Prostate gland (tissue), 2 donors: ENCODE measurements at regions not wholly inside any gene's neighbourhood (a gene's known extent, or its start where the extent isn't known, plus 50 kb on each side); places are given as distances from the start of the nearest gene placed in this dataset.
"Not testable (repeated sequence)": the region's sequence is repeated elsewhere in the genome, so short reads cannot be mapped to it uniquely, and the experiment has no call there.

ENCODE experiments used
- DNase-seq: peaks from one replicate; pipeline ENCODE4 v3.0.0-alpha.2; 2019; ENCODE audit warnings: low spot score
- H3K27ac ChIP-seq, 2 donors: fragments of 200-600 bp; sonication (generic); 2 replicates each; pipeline ENCODE4 v1.5.1; 2017 to 2019
- H3K27me3 ChIP-seq: fragments of 200-600 bp; sonication (generic); replicated peaks from 2 replicates; pipeline ENCODE4 v1.5.1; 2019; ENCODE audit not compliant: insufficient read depth
- H3K36me3 ChIP-seq, 2 donors: fragments of 200-600 bp; sonication (generic); 1 replicate in 1 of 2; 2 replicates in 1 of 2; pipeline versions ENCODE4 v1.5.1 to v1.8.1; 2017 to 2019
- H3K4me1 ChIP-seq: fragments of 200-600 bp; sonication (generic); replicated peaks from 2 replicates; pipeline ENCODE4 v1.5.1; 2019
- H3K4me3 ChIP-seq, 2 donors: fragments of 200-600 bp; sonication (generic); 2 replicates each; pipeline ENCODE4 v1.5.1; 2017 to 2019
- H3K9me3 ChIP-seq: fragments of 200-600 bp; sonication (generic); 2 replicates; pipeline ENCODE4 v1.5.1; 2017
- CTCF ChIP-seq, 4 experiments: fragments of 200-600 bp in 2 of 4; fragments of 450-650 bp in 2 of 4; sonication (generic) in 2 of 4; IDR thresholded peaks; 1 replicate in 3 of 4; 2 replicates in 1 of 4; pipeline ENCODE4 v1.5.1; 2016 to 2019; ENCODE audit warnings: antibody characterized with exemption in 4 of 4, mild to moderate bottlenecking in 2 of 4, moderate library complexity in 2 of 4
- POLR2A ChIP-seq: fragments of 450-650 bp; IDR thresholded peaks from one replicate; pipeline ENCODE4 v1.6.1; 2016; ENCODE audit warnings: antibody characterized with exemption, mild to moderate bottlenecking
- POLR2AphosphoS5 ChIP-seq: sonication (generic); formaldehyde crosslinking; IDR thresholded peaks from one replicate; pipeline ENCODE4 v1.6.1; 2017; ENCODE audit warnings: antibody characterized with exemption
- WGBS: methylation state at CpG from one replicate; pipeline ENCODE4 v1.1.5; 2018; 5-methylcytosine and 5-hydroxymethylcytosine counted together
- intact Hi-C: fragments of 100-400 bp; cut with DNase I; formaldehyde crosslinking; loops from one replicate; pipeline ENCODE4 v1.14.2; 2022

- DNase-seq = no peak
- Histone ChIP-seq H3K4me3 (no peak overlapping the region), H3K27me3 (no peaks in the 10 kb centered on the region), H3K36me3 (no peaks in the 10 kb centered on the region), H3K4me1 (no peaks in the 10 kb centered on the region), H3K27ac (no peak overlapping the region), H3K9me3 (no peaks in the 10 kb centered on the region)
- intact Hi-C loops = no loop called here
- TF ChIP-seq POLR2AphosphoS5 = no peak
- no peak for TF ChIP-seq CTCF (IDR thresholded peaks at IDR 0.05)
- WGBS = 88% methylated on average over 4 of the region's 4 CpGs
Observed at GRCh38 chr14:106346534-106347290, 820.3 kb downstream of the TMEM121 start.

GRCh38 chr14:106347291-106347778 is 821.0 kb downstream of the TMEM121 start:
- TF ChIP-seq CTCF (IDR thresholded peaks at IDR 0.05) (no peak), POLR2AphosphoS5 (no peak), POLR2A (no peak)
- no peaks in the 10 kb centered on the region for H3K9me3 ChIP-seq
- no peak for DNase-seq
- H3K36me3 ChIP-seq = no peaks in the 10 kb centered on the region
- intact Hi-C loops = no loop called here
- H3K27ac ChIP-seq = no peak overlapping the region
- no peaks in the 10 kb centered on the region for H3K27me3 ChIP-seq
- no peak overlapping the region for H3K4me3 ChIP-seq
- no peaks in the 10 kb centered on the region for H3K4me1 ChIP-seq
- 54% methylated on average over 4 of the region's 4 CpGs for whole genome bisulfite sequencing

- DNase-seq = no peak
- intact Hi-C loops = no loop called here
- WGBS = 51% methylated on average over 8 of the region's 8 CpGs
Observed at GRCh38 chr14:106347890-106348755, 821.7 kb downstream of the TMEM121 start.

GRCh38 chr14:106348873-106349540 is 822.6 kb downstream of the TMEM121 start:
- H3K9me3 ChIP-seq, H3K4me1 ChIP-seq, H3K27me3 ChIP-seq, DNase-seq, intact Hi-C loops, H3K27ac ChIP-seq, H3K4me3 ChIP-seq, H3K36me3 ChIP-seq: not testable (repeated sequence)
- 48% methylated on average over 16 of the region's 18 CpGs for WGBS

More at GRCh38 chr14:106347890-106348755, 821.7 kb downstream of the TMEM121 start:
- no peaks in the 10 kb centered on the region for H3K4me1 ChIP-seq
- H3K27ac ChIP-seq = no peak overlapping the region
- H3K4me3 ChIP-seq = no peak overlapping the region
- H3K9me3 ChIP-seq = no peaks in the 10 kb centered on the region
- TF ChIP-seq POLR2AphosphoS5 = no peak
- no peak for TF ChIP-seq POLR2A
- no peak for TF ChIP-seq CTCF (IDR thresholded peaks at IDR 0.05)
- no peaks in the 10 kb centered on the region for H3K27me3 ChIP-seq
- H3K36me3 ChIP-seq = no peaks in the 10 kb centered on the region

- intact Hi-C loops, H3K36me3 ChIP-seq, H3K27ac ChIP-seq, H3K4me1 ChIP-seq, DNase-seq, H3K27me3 ChIP-seq, H3K4me3 ChIP-seq, H3K9me3 ChIP-seq: not testable (repeated sequence)
- WGBS = 59% methylated on average over 7 of the region's 7 CpGs
Observed at GRCh38 chr14:106349678-106350457, 823.5 kb downstream of the TMEM121 start.

GRCh38 chr14:106355007-106355791 is 828.8 kb downstream of the TMEM121 start:
- intact Hi-C loops, H3K36me3 ChIP-seq, H3K27me3 ChIP-seq, H3K4me1 ChIP-seq, H3K9me3 ChIP-seq, H3K27ac ChIP-seq, DNase-seq, H3K4me3 ChIP-seq: not testable (repeated sequence)
- WGBS = 39% methylated on average over 8 of the region's 8 CpGs

- H3K4me3 ChIP-seq, DNase-seq, H3K4me1 ChIP-seq, intact Hi-C loops, H3K27ac ChIP-seq, H3K27me3 ChIP-seq, H3K9me3 ChIP-seq, H3K36me3 ChIP-seq: not testable (repeated sequence)
- WGBS = 54% methylated on average over 6 of the region's 6 CpGs
Observed at GRCh38 chr14:106355881-106356642, 829.7 kb downstream of the TMEM121 start.
